ENCODE measurements at regions not wholly inside any gene's neighbourhood (a gene's known extent, or its start where the extent isn't known, plus 50 kb on each side); places are given as distances from the start of the nearest gene placed in this dataset.
"Not testable (repeated sequence)": the region's sequence is repeated elsewhere in the genome, so short reads cannot be mapped to it uniquely, and the experiment has no call there.

DNA sequence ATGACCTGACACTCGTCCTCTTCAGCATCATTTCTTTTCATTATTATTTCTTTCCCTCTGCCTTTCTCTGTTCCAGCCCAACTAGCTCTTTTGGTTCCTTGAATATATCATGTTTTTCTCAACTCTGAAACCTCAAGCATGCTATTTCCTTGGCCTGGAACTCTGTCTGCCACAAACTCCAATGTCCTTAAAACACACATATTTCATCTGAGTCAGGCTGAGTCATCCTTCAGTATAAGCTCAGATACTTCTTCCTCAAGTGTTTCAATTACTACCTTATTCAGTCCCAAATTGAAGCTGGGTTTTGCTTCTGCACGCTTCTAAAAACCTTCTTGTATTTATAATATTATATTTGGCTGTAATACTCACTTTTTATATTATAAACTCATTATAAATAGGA, 424.2 kb downstream of the PDGFC start:
- peak; percentile 65 for DNase-seq (ENCODE audit: low read depth)

DNA sequence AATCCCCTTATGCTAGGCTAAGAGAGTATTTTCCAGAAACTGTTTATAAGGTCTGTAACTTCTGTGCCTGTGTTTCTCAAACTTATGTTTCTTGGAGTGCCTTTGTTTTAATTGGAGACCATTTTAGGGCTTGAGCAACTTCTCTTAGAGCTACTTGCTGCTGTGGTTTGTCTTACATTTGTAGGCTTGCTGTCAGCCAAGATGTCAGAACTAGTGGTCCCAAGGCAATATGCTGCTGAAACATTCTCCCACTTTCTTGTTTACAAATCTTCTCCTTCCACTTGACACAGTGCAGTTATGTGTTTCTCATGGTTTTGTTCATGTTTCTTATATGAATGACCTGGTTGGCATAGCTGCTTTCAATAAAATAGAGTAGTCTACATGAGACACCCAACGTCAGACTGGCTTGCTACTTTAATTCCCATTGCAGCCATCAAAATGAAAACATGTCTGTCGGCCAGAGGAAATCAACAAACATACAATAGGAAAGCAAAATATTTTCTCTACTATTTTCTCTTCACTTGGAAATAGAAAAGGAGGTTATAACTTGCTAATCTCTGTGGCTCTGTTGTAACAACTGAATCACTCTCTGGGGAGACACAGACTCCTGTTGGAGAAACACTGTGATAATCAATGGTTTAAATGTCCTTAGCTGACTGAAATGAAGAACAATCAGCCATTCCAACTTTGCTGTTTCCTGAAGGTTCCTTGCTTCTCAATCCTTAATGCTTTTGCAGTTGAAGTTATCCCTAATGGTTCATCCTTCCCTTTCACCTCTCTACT, 426.4 kb downstream of the PDGFC start:
- DNase-seq (ENCODE audit: low read depth) = no peak

DNA sequence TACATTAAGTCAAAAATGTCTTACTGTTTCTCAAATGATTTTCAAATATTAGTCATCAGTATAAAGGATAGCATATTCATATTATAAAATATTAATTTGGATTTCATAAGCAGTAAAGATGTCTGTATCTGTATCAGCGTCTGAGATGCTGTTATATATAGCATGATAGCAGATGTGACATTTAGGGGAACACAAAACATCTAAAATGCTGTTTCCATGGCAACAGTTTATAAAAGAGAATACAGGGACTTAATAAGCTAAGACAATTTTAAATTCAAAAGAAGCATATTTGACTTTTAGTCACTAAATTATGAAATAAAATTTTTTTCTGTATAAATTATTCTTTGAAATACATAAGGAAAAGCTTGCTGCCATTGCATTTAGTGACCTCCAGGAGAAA, 432.2 kb downstream of the PDGFC start:
- DNase-seq (ENCODE audit: low read depth) = no peak

DNA sequence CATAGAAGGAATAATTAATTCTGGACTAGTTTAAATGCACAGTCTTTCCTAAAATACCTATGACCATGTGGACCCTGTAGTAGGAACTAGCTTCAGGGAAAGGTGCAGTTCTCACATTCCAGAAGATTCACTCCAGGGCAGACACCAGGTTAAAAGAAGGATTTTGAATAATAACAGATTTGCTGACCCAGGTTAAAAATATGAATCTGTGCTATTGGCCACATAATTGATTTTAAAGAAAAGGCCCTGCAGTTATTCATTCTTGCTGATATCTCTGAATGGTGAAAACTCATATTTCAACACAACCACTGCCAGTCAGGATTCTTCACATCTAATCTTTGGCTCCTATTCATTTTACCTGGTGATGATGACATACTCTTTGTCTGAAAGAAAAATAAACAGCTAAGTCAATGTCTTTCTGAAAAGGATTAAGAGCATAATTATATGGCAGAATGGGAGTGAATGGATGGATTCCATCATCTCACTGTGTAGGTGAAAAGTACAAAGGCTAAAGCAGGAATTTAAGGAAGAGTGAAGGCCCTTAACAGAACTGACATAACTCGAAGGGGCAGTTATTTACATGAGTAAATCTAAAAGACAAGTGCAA, 432.8 kb downstream of the PDGFC start:
- no peak for DNase-seq (ENCODE audit: low read depth)

DNA sequence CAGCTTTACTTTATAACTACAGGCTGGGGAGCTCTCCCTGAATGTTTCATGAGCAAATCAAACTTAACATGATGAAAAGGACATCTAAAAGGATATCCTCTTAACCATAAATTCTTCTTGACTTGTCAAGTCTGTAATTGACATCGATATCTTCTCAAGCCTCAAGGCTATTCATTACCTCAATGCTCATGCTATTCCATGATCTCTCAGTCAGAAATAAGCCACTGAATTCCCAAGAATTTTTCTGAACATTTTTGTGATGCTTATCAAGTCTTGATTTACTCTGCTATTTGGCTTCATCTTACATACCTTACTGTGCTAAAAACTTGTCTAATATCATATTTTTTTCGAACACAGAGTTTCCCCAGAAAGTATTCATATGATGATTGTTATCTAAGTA, 433.4 kb downstream of the PDGFC start:
- DNase-seq (ENCODE audit: low read depth) = no peak

DNA sequence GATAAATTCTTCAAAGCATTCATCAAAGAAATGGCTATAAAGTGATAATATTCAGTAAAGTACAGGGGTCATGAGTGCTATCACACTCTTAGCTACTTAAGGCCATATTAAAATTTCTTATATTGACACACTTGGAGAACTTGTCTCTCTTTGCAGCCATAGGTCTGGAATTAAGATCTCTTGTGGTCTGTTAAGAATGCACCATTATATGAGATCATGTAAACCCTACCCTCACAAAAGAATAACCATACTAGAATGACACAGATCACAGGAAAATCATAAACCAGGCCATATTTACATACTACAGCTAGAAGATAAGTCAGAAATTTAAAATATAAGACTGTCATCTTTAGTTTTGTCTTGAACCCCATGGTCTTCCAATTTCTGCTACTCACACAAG, 434.3 kb downstream of the PDGFC start:
- DNase-seq (ENCODE audit: low read depth) = no peak

DNA sequence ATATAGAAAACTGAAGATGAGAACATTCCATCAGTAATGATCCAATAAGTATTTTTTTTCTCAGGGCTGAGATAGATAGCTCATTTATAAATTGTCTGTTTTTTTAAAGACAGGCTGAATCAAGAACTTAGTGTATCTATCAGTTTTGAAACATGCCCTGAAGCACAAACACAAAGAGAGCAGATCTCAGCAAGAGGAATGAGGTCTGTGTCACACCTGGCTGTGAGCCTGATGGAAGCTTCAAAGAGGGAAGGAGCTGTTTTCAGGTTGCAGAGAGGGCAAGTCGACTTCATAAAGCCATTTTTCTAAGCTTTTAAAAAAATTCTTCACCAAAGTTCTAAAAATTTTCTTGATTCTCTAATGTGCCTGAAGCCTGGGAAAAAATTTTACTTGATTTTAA, 434.9 kb downstream of the PDGFC start:
- DNase-seq (ENCODE audit: low read depth) = no peak

DNA sequence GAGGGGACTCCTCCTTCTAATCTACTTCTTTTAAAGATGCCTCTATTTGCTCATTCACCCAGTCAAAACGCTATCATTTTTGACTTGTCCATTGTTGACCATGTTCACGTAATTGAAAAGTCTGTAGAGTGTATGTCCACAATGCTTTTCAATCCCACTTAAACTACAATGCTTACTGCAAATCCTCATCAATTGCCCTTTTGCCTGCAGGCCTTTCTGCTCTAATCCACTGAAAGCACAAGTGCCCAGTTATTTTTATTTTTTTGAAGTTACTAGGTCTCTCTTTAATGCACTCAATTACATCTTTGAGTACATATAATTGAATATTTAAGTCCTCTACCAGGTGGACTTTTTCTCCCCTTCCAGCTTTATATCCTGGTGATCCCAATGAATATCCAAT, 437.4 kb downstream of the PDGFC start:
- DNase-seq (ENCODE audit: low read depth) = no peak

DNA sequence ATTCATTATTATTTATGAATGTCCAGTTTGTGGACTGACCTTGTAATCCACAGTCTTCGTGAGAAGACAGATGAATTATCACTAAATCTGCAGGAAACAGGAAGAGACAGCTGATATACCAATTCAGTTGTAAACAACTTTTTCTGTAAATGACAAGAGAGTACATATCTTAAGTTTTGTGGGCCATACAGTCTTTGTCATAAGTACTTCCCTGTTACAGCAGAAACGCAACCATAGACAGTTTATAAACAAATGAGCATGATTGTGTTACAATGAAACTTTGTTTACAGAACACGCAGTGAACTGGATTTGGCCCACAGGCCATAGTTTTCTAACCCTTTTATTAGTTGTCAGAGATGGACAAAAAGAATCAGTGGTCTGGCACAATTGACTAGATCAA, 443.4 kb downstream of the PDGFC start:
- no peak for DNase-seq (ENCODE audit: low read depth)

DNA sequence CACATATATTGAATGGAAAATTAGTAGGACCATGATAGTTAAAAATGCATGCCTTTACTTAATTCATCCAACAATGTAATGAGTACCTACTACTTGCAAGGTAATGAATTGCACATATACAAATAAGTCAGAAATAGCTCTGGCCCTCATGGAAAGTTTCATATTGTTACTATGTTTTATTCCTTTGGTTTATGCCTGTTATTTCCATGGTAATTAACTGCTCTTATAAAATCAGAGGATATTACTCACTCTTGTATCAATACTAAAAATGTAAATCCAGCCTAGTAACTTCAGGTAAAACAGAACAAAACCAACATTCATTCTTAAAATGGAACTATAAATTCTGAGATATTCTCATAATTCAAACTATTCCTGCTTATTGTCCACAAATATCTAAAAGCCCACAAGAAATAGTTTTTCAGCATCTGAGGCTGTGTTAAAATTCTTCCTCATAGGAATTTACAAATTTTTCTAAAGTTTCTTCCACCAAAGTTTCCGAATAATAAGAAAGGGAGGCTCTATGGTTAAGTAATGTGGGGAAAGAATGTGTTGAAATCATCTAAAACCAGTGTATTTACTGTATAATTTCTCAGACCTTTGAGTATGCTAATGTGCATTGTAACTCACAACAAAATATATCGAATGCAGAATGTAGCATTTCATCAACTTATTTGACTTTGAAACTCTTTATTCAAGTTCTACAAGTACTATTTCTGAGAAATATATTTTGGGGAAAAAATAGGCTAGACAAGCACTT, 444.2 kb downstream of the PDGFC start:
- DNase-seq (ENCODE audit: low read depth) = no peak

DNA sequence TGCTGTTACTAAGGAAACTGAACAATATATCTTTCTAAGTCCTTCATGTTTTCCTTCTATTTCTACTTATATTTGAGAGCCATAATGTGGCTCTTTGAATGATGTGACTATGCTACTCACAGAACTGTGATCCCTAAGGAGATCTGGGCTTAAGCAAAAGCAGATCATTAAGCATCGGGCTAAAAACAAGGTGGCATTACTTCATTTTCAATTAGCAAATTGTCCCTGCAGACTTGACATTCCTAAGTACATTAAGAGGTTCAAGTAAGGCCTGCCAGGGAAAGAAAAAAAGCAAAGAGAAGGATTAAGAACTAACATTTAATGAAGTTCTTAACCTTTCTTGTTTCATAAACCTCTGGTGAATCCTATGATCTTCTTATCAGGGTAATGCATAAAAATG, 447.6 kb downstream of the PDGFC start:
- DNase-seq (ENCODE audit: low read depth) = no peak

DNA sequence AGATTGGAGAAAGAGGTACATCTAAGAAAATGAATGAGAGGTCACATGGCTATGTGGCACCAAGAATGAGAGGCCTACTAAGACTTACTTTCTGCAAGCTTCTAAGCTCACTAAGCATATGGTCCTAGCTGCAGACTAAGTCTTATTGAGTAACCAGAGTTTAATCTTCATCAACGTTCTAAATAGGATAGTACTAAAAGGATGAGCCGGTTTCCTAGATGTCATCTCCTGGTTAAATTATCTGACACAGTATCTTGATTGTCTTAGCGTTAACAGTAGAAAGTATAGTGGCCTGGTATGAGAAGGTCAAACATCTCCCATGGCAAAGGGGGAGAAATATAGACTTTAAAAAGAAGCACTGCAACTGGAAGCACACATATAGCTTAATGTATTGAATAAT, 448.1 kb downstream of the PDGFC start:
- DNase-seq (ENCODE audit: low read depth) = no peak

DNA sequence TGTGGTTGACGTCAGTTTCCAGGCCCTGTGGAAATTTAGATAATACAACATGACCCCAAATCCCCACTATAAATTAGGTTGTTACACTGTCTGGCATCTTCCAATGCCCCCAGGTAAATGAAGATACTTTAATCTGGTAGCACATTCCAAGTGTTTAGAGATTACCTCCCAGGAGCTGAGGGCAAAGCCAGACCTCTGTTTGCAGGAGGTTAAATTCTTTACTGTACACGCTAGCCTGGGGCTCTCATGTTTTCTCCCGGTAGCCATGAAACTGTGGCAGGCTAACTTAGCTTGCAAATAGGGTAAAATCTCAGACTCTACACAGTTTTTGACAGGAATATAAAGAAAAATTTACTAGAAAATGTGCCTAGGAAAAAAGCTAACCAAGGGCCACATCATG, 450.0 kb downstream of the PDGFC start:
- DNase-seq (ENCODE audit: low read depth) = no peak

DNA sequence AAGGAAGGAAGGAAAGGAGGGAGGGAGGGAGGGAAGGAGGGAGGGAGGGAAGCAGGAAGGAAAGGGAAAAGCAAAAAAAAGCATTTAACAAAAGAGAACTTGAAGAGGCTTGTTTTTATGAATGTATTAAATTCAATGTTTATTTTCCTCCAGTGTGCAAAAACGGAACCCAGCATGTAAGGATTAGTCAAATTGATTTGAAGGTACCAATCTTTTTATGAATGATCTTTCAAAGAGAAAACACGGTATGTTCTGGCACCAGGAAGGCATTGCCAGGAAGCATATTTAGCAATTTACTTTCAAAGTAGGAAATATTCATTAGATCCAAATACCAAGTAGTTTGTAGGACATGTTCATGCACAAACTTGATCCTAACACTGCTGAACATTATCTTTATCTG, 453.6 kb downstream of the PDGFC start:
- no peak for DNase-seq (ENCODE audit: low read depth)

DNA sequence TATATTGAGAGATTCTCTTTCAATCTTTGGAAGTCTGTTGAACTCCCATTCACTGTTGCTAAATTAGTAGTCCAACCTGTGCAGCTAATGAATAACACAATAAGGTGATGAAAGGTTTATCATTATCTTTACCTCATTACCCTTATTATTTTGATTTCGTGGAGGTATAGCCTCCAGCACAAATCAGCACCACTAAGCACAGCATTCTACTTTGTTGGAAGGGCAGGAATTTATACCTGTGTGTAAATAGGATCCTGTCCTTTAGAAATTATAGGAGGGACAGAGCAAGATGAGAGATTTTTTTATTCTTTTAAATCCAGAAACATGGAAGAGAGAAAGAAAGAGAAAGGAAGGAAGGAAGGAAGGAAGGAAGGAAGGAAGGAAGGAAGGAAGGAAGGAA, 454.1 kb downstream of the PDGFC start:
- DNase-seq (ENCODE audit: low read depth) = no peak

DNA sequence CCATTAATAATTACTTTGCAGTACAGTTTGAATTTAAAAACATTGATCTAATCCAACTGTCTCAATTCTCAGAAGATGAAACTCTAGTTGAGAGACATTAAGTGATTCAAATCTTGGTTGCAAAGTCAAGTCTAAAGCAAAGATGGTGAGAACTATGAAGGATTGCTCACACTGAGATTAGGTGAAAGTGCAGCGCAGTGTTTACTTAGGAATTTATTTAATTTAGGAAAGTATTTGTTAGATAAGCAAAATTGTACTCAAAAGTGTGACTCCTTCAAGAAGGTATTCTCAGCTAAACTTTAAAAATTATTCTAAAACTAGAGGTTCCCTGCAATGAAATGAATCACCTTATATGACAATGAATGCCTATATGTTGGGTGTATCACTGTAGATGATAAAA, 454.9 kb downstream of the PDGFC start:
- no peak for DNase-seq (ENCODE audit: low read depth)

DNA sequence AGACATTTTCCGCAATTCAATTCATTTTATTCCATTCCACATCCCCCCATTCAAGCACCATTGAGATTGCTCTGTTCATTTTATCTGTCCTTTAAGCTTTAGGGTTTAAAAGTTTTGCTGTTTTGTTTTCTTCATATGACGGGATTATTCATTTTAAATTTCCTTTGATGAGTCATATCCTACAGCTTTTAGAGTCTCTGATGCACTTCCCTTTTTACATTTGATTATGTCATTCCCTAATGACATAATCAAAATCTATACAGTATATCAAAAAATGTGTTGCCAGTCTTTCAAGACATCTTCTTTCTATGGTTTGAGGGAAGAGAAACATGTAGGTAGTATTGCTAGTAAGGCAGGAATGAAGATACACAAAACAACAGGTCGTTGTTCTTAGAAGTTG, 456.3 kb downstream of the PDGFC start:
- DNase-seq (ENCODE audit: low read depth) = no peak

DNA sequence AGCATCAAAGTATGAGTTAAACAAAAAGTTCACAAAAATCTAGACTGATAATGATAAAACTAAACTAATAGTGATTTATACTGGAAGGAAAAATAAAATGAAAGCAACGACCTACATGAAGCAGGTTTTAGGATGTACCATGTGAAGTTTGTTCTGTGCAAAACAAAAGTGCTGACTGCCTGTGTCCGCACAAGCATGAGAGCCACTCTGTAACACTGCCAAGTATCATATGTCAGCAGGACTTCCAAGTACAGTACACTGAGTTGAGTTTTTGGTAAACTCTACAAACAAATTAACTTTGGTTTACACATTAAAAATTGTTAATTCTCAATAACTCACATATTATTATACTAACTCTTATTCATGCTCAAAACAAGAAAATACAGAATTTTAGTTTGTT, 459.0 kb downstream of the PDGFC start:
- DNase-seq (ENCODE audit: low read depth) = peak; percentile 34

DNA sequence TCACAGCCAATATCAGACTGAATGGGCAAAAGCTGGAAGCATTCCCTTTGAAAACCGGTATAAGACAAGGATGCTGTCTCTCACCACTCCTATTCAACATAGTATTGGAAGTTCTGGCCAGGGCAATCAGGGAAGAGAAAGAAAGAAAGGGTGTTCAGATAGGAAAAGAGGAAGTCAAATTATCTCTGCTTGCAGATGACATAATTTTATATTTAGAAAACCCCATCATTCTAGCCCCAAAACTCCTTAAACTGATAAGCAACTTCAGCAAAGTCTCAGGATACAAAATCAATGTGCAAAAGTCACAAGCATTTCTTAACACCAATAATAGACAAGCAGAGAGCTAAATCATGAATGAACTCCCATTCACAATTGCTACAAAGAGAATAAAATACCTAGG, 461.7 kb downstream of the PDGFC start:
- not testable (repeated sequence) for DNase-seq (ENCODE audit: low read depth)

DNA sequence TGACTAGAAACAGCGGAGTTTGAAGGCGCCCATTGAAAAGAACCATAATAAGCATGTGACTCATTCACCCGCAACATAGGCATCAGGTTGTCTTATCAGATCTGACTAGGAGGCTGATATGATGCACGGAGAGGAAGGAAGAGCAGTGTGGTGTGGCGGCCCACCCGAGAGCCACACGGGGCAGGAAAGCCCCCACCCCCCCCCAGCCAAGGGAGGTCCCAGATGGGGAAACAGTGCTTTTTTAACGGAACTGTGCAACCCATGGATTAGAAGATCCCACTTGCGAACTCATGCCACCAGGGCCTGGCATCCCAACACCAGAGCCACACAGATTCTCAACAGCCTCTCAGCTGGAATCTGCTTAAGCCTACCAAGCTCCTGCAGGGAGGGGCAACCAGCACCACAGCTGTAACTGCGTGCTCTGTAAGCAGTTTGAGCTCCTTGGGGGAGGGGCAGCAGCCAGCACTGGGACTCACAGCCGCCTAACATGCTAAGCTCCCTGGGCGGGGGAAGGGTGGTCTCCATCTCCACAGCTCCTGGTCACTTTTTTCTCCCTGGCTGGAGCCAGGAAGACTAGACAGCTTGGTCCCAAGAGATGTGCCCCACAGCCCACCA, 466.2 kb downstream of the PDGFC start:
- DNase-seq (ENCODE audit: low read depth) = no peak

DNA sequence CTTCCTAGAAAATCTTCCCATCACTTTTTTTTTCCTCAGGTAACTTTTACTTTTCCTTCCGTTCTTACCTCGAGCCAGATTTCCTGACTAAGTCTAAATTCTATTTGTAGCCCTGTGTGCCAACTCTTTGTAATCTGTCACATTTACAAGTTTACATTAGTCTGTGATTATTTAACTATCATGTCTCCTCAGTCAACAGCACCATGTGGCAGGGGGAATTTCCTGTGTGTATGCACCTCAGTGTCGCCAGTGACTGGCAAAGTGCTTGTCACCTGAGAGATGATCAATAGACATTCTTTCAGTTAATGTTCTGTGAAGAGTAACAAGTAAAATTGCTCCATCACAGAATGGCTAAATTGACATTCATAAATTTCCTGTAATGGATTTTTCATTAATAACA, 468.5 kb downstream of the PDGFC start:
- no peak for DNase-seq (ENCODE audit: low read depth)

DNA sequence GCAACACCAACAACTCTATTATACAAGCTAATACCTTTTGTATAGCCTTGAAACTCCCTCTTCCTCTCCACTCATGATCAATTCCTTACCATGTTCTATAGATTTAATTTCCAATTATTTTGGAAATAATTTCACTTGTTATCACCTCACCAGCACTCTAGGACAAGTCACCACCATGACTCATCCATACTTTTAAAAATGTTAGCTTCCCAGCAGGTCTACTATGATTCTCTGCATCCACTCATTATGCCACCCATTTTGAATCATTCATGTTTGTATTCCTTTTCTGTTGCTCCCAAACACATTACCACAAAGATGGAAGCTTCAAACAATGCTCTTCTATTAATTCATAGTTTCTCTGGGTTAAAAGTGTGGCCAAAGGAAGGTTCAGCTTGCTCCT, 469.6 kb downstream of the PDGFC start:
- no peak for DNase-seq (ENCODE audit: low read depth)
